ENCODE measurements at regions not wholly inside any gene's neighbourhood (a gene's known extent, or its start where the extent isn't known, plus 50 kb on each side); places are given as distances from the start of the nearest gene placed in this dataset.

GRCh38 chr15:79378394-79379109 lies 53.6 kb upstream of the MINAR1 start:
- H3K27ac ChIP-seq = no peak overlapping the region
- H3K4me3 ChIP-seq = no peak overlapping the region
- peaks cover 3% of the 10 kb centered on the region for H3K9me3 Mint-ChIP-seq
- H3K36me3 ChIP-seq = no peaks in the 10 kb centered on the region
- TF ChIP-seq EZH2 (IDR thresholded peaks at IDR 0.05) (no peak), EZH2phosphoT487 (IDR thresholded peaks at IDR 0.05) (no peak), CTCF (IDR thresholded peaks at IDR 0.05) (no peak)
- no peaks in the 10 kb centered on the region for H3K4me1 Mint-ChIP-seq
- H3K27me3 ChIP-seq = no peaks in the 10 kb centered on the region
- no peaks in the 10 kb centered on the region for H3K36me3 Mint-ChIP-seq
- H2AFZ ChIP-seq (replicated peaks) = no peak overlapping the region
- DNase-seq (ENCODE audit: low spot score) = no peak
- no peak overlapping the region for H3K9ac ChIP-seq
- H4K20me1 ChIP-seq (ENCODE audit: low read depth) = no peaks in the 10 kb centered on the region
- H3K4me1 ChIP-seq = no peaks in the 10 kb centered on the region
- peaks cover 4% of the 10 kb centered on the region for H3K9me3 ChIP-seq (ENCODE audit: low read depth)
- H3K27ac Mint-ChIP-seq = no peak overlapping the region
- no peaks in the 10 kb centered on the region for H3K79me2 ChIP-seq (ENCODE audit: low read depth)
- H3F3A ChIP-seq (ENCODE audit: low read depth) = no peaks in the 10 kb centered on the region
- H3K4me3 Mint-ChIP-seq = no peak overlapping the region
- peaks cover 8% of the 10 kb centered on the region for H3K27me3 Mint-ChIP-seq (ENCODE audit: insufficient read depth, low read depth)
- H3K4me2 ChIP-seq = no peak overlapping the region

- no peak overlapping the region for H3K27ac Mint-ChIP-seq
- TF ChIP-seq EZH2phosphoT487 (IDR thresholded peaks at IDR 0.05) (no peak), EZH2 (IDR thresholded peaks at IDR 0.05) (no peak), CTCF (IDR thresholded peaks at IDR 0.05) (peak; percentile 91)
Observed at GRCh38 chr15:79380755-79381497, 51.2 kb upstream of the MINAR1 start.

GRCh38 chr15:79381593-79381992 lies 50.5 kb upstream of the MINAR1 start:
- no peak for TF ChIP-seq EZH2phosphoT487 (IDR thresholded peaks at IDR 0.05)
- no peak for TF ChIP-seq CTCF (IDR thresholded peaks at IDR 0.05)
- no peak for TF ChIP-seq EZH2 (IDR thresholded peaks at IDR 0.05)
- Mint-ChIP-seq H3K4me3 (no peak overlapping the region), H3K4me1 (no peaks in the 10 kb centered on the region), H3K9me3 (peaks cover 3% of the 10 kb centered on the region), H3K27ac (no peak overlapping the region), H3K36me3 (no peaks in the 10 kb centered on the region), H3K27me3 (ENCODE audit: insufficient read depth, low read depth) (peaks cover 5% of the 10 kb centered on the region)
- no peak overlapping the region for H2AFZ ChIP-seq (replicated peaks)
- H3K9ac ChIP-seq = no peak overlapping the region
- no peak overlapping the region for H3K27ac ChIP-seq
- H3K4me1 ChIP-seq = no peaks in the 10 kb centered on the region
- no peaks in the 10 kb centered on the region for H3K9me3 ChIP-seq (ENCODE audit: low read depth)
- no peak for DNase-seq (ENCODE audit: low spot score)
- H3F3A ChIP-seq (ENCODE audit: low read depth) = no peaks in the 10 kb centered on the region
- no peaks in the 10 kb centered on the region for H3K36me3 ChIP-seq
- no peaks in the 10 kb centered on the region for H3K27me3 ChIP-seq
- no peak overlapping the region for H3K4me2 ChIP-seq
- H4K20me1 ChIP-seq (ENCODE audit: low read depth) = no peaks in the 10 kb centered on the region
- no peaks in the 10 kb centered on the region for H3K79me2 ChIP-seq (ENCODE audit: low read depth)
- no peak overlapping the region for H3K4me3 ChIP-seq

More at GRCh38 chr15:79380755-79381497, 51.2 kb upstream of the MINAR1 start:
- no peak overlapping the region for H2AFZ ChIP-seq (replicated peaks)
- H3K27me3 Mint-ChIP-seq (ENCODE audit: insufficient read depth, low read depth) = peaks cover 5% of the 10 kb centered on the region
- no peaks in the 10 kb centered on the region for H4K20me1 ChIP-seq (ENCODE audit: low read depth)
- no peaks in the 10 kb centered on the region for H3F3A ChIP-seq (ENCODE audit: low read depth)
- no peak overlapping the region for H3K4me3 Mint-ChIP-seq
- H3K9me3 ChIP-seq (ENCODE audit: low read depth) = no peaks in the 10 kb centered on the region
- no peaks in the 10 kb centered on the region for H3K27me3 ChIP-seq
- H3K27ac ChIP-seq = no peak overlapping the region
- no peak overlapping the region for H3K4me3 ChIP-seq
- no peak overlapping the region for H3K9ac ChIP-seq
- H3K4me2 ChIP-seq = no peak overlapping the region
- H3K36me3 Mint-ChIP-seq = no peaks in the 10 kb centered on the region
- H3K36me3 ChIP-seq = no peaks in the 10 kb centered on the region
- no peaks in the 10 kb centered on the region for H3K79me2 ChIP-seq (ENCODE audit: low read depth)
- no peaks in the 10 kb centered on the region for H3K4me1 ChIP-seq
- H3K9me3 Mint-ChIP-seq = peaks cover 3% of the 10 kb centered on the region
- H3K4me1 Mint-ChIP-seq = no peaks in the 10 kb centered on the region
- DNase-seq (ENCODE audit: low spot score) = peak; percentile 87
